GM12892 (cell line): ENCODE measurements at regions not wholly inside any gene's neighbourhood (a gene's known extent, or its start where the extent isn't known, plus 50 kb on each side); places are given as distances from the start of the nearest gene placed in this dataset.

ENCODE experiments used
- POLR2AphosphoS5 ChIP-seq: IDR thresholded peaks from 2 replicates; pipeline ENCODE4 v1.6.1; 2011; ENCODE audit warnings: low read depth, low read length, control low read depth
- TAF1 ChIP-seq: IDR thresholded peaks from 2 replicates; pipeline ENCODE4 v1.6.1; 2011; ENCODE audit warnings: low read depth, mild to moderate bottlenecking, control low read depth, low read length, borderline replicate concordance

GRCh38 chr10:125409756-125410155, 249.4 kb upstream of the CTBP2 start:
- TF ChIP-seq TAF1, result no peak
- TF ChIP-seq POLR2AphosphoS5, result no peak
